Nephron (organoid): ENCODE measurements at regions not wholly inside any gene's neighbourhood (a gene's known extent, or its start where the extent isn't known, plus 50 kb on each side); places are given as distances from the start of the nearest gene placed in this dataset.

Source experiments
- H3K27ac Mint-ChIP-seq, 3 experiments: 2 replicates each; pipeline ENCODE4 v1.8.0; 2020; ENCODE audit warnings: mixed read lengths in 3 of 3, mild to moderate bottlenecking in 2 of 3, moderate library complexity in 1 of 3
- H3K27me3 Mint-ChIP-seq: 2 replicates; pipeline ENCODE4 v1.8.0; 2021; ENCODE audit warnings: low read depth, mild to moderate bottlenecking, moderate library complexity, mixed read lengths
- H3K36me3 Mint-ChIP-seq: 2 replicates; pipeline ENCODE4 v1.8.0; 2020; ENCODE audit warnings: low read depth, mixed read lengths
- H3K4me1 Mint-ChIP-seq: 2 replicates; pipeline ENCODE4 v1.8.0; 2020; ENCODE audit warnings: mixed read lengths
- H3K4me3 Mint-ChIP-seq, 3 experiments: 2 replicates each; pipeline ENCODE4 v1.8.0; 2020; ENCODE audit warnings: mild to moderate bottlenecking in 3 of 3, mixed read lengths in 3 of 3, moderate library complexity in 2 of 3
- H3K9me3 Mint-ChIP-seq: 2 replicates; pipeline ENCODE4 v1.8.0; 2020; ENCODE audit warnings: mixed read lengths
- TF ChIP-seq, protein P1 (sequence below), 3 experiments: fragments of 200-600 bp; sonication (generic); IDR thresholded peaks; one replicate each; pipeline ENCODE4 v1.5.0; 2021; ENCODE audit warnings: antibody characterized with exemption in 3 of 3; ENCODE audit not compliant: unreplicated experiment in 3 of 3

DNA sequence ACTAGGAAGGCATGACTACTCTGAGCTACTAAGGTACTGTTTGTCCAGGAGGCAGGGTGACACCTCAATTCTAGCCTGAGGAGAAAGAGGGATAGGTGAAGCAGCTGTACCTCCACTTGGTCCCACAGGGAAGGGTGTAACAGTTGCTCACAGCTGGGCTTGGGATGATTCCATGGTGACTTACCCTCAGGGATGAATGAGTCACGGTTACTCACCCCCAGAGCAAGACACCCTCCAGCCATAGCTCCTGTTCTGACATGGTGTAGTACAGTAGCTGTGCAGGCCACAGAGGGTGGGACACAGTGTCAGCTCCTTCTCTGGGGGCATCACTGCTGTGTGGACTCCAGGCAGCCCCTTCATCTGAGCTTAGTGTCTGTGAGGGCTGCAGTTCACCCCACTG is 868.6 kb upstream of the SEMA6D start:
- H3K36me3 Mint-ChIP-seq = no peaks in the 10 kb centered on the region
- no peaks in the 10 kb centered on the region for H3K4me1 Mint-ChIP-seq
- H3K27me3 Mint-ChIP-seq = no peaks in the 10 kb centered on the region
- peaks cover 10% of the 10 kb centered on the region for H3K9me3 Mint-ChIP-seq
- TF ChIP-seq, protein P1, sequence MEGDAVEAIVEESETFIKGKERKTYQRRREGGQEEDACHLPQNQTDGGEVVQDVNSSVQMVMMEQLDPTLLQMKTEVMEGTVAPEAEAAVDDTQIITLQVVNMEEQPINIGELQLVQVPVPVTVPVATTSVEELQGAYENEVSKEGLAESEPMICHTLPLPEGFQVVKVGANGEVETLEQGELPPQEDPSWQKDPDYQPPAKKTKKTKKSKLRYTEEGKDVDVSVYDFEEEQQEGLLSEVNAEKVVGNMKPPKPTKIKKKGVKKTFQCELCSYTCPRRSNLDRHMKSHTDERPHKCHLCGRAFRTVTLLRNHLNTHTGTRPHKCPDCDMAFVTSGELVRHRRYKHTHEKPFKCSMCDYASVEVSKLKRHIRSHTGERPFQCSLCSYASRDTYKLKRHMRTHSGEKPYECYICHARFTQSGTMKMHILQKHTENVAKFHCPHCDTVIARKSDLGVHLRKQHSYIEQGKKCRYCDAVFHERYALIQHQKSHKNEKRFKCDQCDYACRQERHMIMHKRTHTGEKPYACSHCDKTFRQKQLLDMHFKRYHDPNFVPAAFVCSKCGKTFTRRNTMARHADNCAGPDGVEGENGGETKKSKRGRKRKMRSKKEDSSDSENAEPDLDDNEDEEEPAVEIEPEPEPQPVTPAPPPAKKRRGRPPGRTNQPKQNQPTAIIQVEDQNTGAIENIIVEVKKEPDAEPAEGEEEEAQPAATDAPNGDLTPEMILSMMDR (IDR thresholded peaks at IDR 0.05; ENCODE audit: unreplicated experiment in 3 of 3) = no peak
- H3K27ac Mint-ChIP-seq = no peak overlapping the region
- H3K4me3 Mint-ChIP-seq = no peak overlapping the region

GRCh38 chr15:46853600-46853999 is 863.7 kb upstream of the SEMA6D start:
- H3K4me1 Mint-ChIP-seq = peaks cover 5% of the 10 kb centered on the region
- no peaks in the 10 kb centered on the region for H3K27me3 Mint-ChIP-seq
- TF ChIP-seq, protein P1 (IDR thresholded peaks at IDR 0.05; ENCODE audit: unreplicated experiment in 3 of 3) = no peak
- no peaks in the 10 kb centered on the region for H3K9me3 Mint-ChIP-seq
- H3K36me3 Mint-ChIP-seq = no peaks in the 10 kb centered on the region
- no peak overlapping the region for H3K4me3 Mint-ChIP-seq
- no peak overlapping the region for H3K27ac Mint-ChIP-seq

DNA sequence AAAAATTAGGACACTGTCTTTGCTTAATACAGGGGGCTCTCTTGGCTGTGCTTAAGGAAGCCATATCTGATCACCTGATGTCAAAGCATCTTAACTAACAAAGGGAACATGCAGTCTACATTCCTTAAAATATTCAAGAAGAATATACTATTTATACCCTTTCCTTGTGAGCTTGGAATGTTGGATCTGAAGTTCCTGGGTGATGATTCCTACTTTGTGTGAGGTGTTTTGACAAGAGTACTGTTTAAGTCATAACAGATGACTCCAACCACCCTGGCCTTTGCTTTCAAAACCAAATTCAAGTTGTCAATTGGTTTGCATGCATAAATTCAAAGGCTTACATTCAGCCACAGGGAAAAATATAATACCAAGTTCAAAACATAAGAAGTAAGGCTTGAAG is 862.7 kb upstream of the SEMA6D start:
- H3K9me3 Mint-ChIP-seq = no peaks in the 10 kb centered on the region
- no peaks in the 10 kb centered on the region for H3K36me3 Mint-ChIP-seq

DNA sequence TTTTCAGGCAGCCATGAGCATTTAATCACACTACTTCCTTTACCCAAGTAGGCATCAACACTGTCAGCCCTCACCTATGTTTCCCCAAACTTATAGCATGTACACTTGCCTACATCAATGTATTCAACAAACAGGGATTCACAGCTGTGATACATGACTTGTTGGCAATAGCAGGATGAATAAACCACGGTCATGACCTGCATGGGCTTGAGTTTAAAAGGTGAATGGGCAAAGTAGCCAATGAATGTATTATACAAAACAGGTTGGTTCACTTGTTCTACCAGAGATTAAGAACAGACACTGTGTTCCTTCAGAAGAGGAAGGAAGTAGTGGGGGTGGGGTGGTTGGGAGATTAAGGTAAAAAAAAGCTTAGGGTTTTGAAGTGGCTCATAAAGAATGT is 861.9 kb upstream of the SEMA6D start:
- H3K4me3 Mint-ChIP-seq = no peak overlapping the region
- H3K27me3 Mint-ChIP-seq = no peaks in the 10 kb centered on the region
- H3K27ac Mint-ChIP-seq = no peak overlapping the region
- no peaks in the 10 kb centered on the region for H3K9me3 Mint-ChIP-seq
- peaks cover 5% of the 10 kb centered on the region for H3K4me1 Mint-ChIP-seq
- TF ChIP-seq, protein P1 (IDR thresholded peaks at IDR 0.05; ENCODE audit: unreplicated experiment in 3 of 3) = no peak
- no peaks in the 10 kb centered on the region for H3K36me3 Mint-ChIP-seq

More for the DNA sequence above, 862.7 kb upstream of the SEMA6D start:
- no peak overlapping the region for H3K4me3 Mint-ChIP-seq
- TF ChIP-seq, protein P1 (IDR thresholded peaks at IDR 0.05; ENCODE audit: unreplicated experiment in 3 of 3) = no peak
- H3K27me3 Mint-ChIP-seq = no peaks in the 10 kb centered on the region
- H3K4me1 Mint-ChIP-seq = peaks cover 5% of the 10 kb centered on the region
- H3K27ac Mint-ChIP-seq = no peak overlapping the region

DNA sequence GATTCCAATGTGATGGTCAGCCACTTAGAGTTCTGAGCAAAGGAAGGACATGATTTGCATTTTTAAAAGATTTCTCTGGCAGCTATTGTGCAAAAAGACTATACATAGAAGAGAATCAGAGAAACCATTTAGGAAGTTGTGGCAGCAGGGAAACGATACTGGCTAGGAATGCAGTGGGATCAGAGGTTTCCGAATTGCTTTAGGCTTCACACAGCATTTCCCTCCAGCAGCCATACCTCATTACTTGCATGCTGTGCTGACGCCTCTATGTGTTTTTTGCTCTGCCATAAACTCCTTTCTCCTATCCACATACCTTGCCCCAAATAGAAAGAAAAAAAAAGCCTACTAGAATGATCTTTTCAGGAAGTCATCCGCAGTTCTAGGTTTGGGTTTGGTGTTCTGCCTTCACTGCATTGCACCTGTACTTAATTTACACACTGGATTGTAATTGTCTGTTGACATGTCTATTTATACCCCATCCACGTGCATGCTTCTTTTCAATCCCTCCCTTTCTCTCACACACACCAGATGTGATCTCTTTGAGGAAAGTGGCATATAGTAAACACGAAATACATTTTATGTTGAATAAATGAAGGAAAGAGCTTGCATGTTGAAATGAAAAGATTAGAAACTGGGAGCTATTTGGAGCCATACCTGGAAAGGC is 860.3 kb upstream of the SEMA6D start:
- H3K27ac Mint-ChIP-seq = no peak overlapping the region
- H3K27me3 Mint-ChIP-seq = no peaks in the 10 kb centered on the region
- H3K36me3 Mint-ChIP-seq = no peaks in the 10 kb centered on the region
- peaks cover 5% of the 10 kb centered on the region for H3K4me1 Mint-ChIP-seq
- no peak overlapping the region for H3K4me3 Mint-ChIP-seq
- H3K9me3 Mint-ChIP-seq = no peaks in the 10 kb centered on the region
- TF ChIP-seq, protein P1 (IDR thresholded peaks at IDR 0.05; ENCODE audit: unreplicated experiment in 3 of 3) = no peak

DNA sequence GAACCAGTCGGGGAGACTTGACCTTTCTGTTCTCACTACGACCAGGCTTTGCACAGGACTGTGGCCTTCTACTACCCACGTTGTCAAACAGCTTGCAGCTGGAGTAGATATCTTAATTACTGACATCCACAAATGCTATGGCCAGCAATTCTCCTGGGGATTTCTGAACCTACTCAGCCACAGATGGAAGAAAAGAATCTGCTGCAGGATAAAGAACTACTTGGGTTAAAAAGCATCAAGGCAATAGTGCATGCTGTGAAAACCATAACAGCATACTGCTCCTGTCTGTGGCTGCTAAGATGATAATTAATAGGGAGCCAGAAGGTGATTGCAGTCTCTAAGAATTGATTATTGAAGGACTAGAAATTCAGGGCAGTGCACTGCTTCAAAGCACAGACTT is 859.2 kb upstream of the SEMA6D start:
- Mint-ChIP-seq H3K36me3 (no peaks in the 10 kb centered on the region), H3K27ac (no peak overlapping the region), H3K27me3 (no peaks in the 10 kb centered on the region), H3K4me1 (peaks cover 5% of the 10 kb centered on the region), H3K4me3 (no peak overlapping the region), H3K9me3 (no peaks in the 10 kb centered on the region)
- TF ChIP-seq, protein P1 (IDR thresholded peaks at IDR 0.05; ENCODE audit: unreplicated experiment in 3 of 3) = no peak
